Left ventricle myocardium inferior (tissue), 1 donor: ENCODE measurements at regions not wholly inside any gene's neighbourhood (a gene's known extent, or its start where the extent isn't known, plus 50 kb on each side); places are given as distances from the start of the nearest gene placed in this dataset.
"Not testable (repeated sequence)": the region's sequence is repeated elsewhere in the genome, so short reads cannot be mapped to it uniquely, and the experiment has no call there.

Experiments used
- DNase-seq: peaks from one replicate; pipeline ENCODE4 v3.0.0-alpha.2; 2020
- H3K27ac ChIP-seq: fragments of 200-600 bp; replicated peaks from 2 replicates; pipeline ENCODE4 v1.8.0; 2021
- H3K27me3 ChIP-seq: fragments of 200-600 bp; 2 replicates; pipeline ENCODE4 v1.8.0; 2021; ENCODE audit warnings: low read depth
- H3K36me3 ChIP-seq: fragments of 200-600 bp; 2 replicates; pipeline ENCODE4 v1.8.0; 2021
- H3K4me1 ChIP-seq: fragments of 200-600 bp; 2 replicates; pipeline ENCODE4 v1.8.0; 2021
- H3K4me3 ChIP-seq: fragments of 200-600 bp; 2 replicates; pipeline ENCODE4 v1.8.0; 2021; ENCODE audit warnings: mild to moderate bottlenecking, moderate library complexity
- H3K9me3 ChIP-seq: fragments of 200-600 bp; replicated peaks from 2 replicates; pipeline ENCODE4 v1.8.0; 2021
- CTCF ChIP-seq: fragments of 200-600 bp; IDR thresholded peaks from 2 replicates; pipeline ENCODE4 v1.8.0; 2021; ENCODE audit warnings: antibody characterized with exemption, mild to moderate bottlenecking, borderline replicate concordance
- intact Hi-C: fragments of 100-400 bp; cut with micrococcal nuclease; formaldehyde crosslinking; loops from one replicate; pipeline ENCODE4 v1.11.0; 2022
- donor health status: DM: no; HTN: yes; CAD: no; lungs with severe emphysema.

- H3K4me3 ChIP-seq: no peak overlapping the region
- H3K36me3 ChIP-seq: no peaks in the 10 kb centered on the region
- H3K4me1 ChIP-seq: no peaks in the 10 kb centered on the region
- H3K27me3 ChIP-seq: no peaks in the 10 kb centered on the region
- no peak for TF ChIP-seq CTCF
- no peak overlapping the region for H3K27ac ChIP-seq
- H3K9me3 ChIP-seq: peaks cover 5% of the 10 kb centered on the region
- intact Hi-C loops: no loop called here
- DNase-seq: no peak
Measured at GRCh38 chr4:187125062-187125461, 401.4 kb upstream of the FAT1 start.

- TF ChIP-seq CTCF: no peak
- Histone ChIP-seq H3K9me3 (peaks cover 12% of the 10 kb centered on the region), H3K36me3 (no peaks in the 10 kb centered on the region), H3K4me3 (no peak overlapping the region), H3K27ac (no peak overlapping the region), H3K27me3 (no peaks in the 10 kb centered on the region), H3K4me1 (no peaks in the 10 kb centered on the region)
- no peak for DNase-seq
- intact Hi-C loops: no loop called here
Measured at GRCh38 chr4:187127456-187127855, 403.8 kb upstream of the FAT1 start.

- no peak overlapping the region for H3K4me3 ChIP-seq
- DNase-seq: no peak
- no peak for TF ChIP-seq CTCF
- intact Hi-C loops: no loop called here
- H3K27me3 ChIP-seq: no peaks in the 10 kb centered on the region
- H3K36me3 ChIP-seq: no peaks in the 10 kb centered on the region
- no peak overlapping the region for H3K27ac ChIP-seq
- H3K9me3 ChIP-seq: peaks cover 9% of the 10 kb centered on the region
- H3K4me1 ChIP-seq: no peaks in the 10 kb centered on the region
Measured at GRCh38 chr4:187128222-187128621, 404.6 kb upstream of the FAT1 start.

GRCh38 chr4:187128976-187129375 lies 405.3 kb upstream of the FAT1 start:
- TF ChIP-seq CTCF: no peak
- no peak for DNase-seq
- H3K4me1 ChIP-seq: no peaks in the 10 kb centered on the region
- no peak overlapping the region for H3K4me3 ChIP-seq
- no peak overlapping the region for H3K27ac ChIP-seq
- H3K36me3 ChIP-seq: no peaks in the 10 kb centered on the region
- peaks cover 9% of the 10 kb centered on the region for H3K9me3 ChIP-seq
- no peaks in the 10 kb centered on the region for H3K27me3 ChIP-seq
- intact Hi-C loops: no loop called here

- intact Hi-C loops, DNase-seq, H3K4me1 ChIP-seq, H3K36me3 ChIP-seq, H3K4me3 ChIP-seq, H3K27ac ChIP-seq, H3K27me3 ChIP-seq, H3K9me3 ChIP-seq: not testable (repeated sequence)
Measured at GRCh38 chr4:187131826-187132225, 408.2 kb upstream of the FAT1 start.

- no peak for DNase-seq
- Histone ChIP-seq H3K27ac (no peak overlapping the region), H3K4me3 (no peak overlapping the region), H3K9me3 (no peaks in the 10 kb centered on the region), H3K36me3 (no peaks in the 10 kb centered on the region), H3K4me1 (no peaks in the 10 kb centered on the region), H3K27me3 (no peaks in the 10 kb centered on the region)
- intact Hi-C loops: no loop called here
- TF ChIP-seq CTCF: no peak
Measured at GRCh38 chr4:187135878-187136277, 412.2 kb upstream of the FAT1 start.
